Upper lobe of right lung (tissue), 1 donor: ENCODE measurements at regions not wholly inside any gene's neighbourhood (a gene's known extent, or its start where the extent isn't known, plus 50 kb on each side); places are given as distances from the start of the nearest gene placed in this dataset.

Source experiments
- ATAC-seq: fragments of 200-7000 bp; cut with Tn5 transposase; one replicate; pipeline ENCODE4 v1.9.1; 2020; ENCODE audit warnings: mild to moderate bottlenecking, moderate library complexity
- DNase-seq: peaks from one replicate; pipeline ENCODE4 v3.0.0-alpha.2; 2020
- H3K27ac ChIP-seq: fragments of 200-600 bp; one replicate; pipeline ENCODE4 v1.8.0; 2022
- H3K27me3 ChIP-seq: fragments of 200-600 bp; one replicate; pipeline ENCODE4 v1.8.0; 2022; ENCODE audit warnings: mild to moderate bottlenecking
- H3K36me3 ChIP-seq: fragments of 200-600 bp; one replicate; pipeline ENCODE4 v1.8.0; 2022
- H3K4me1 ChIP-seq: fragments of 200-600 bp; one replicate; pipeline ENCODE4 v1.8.0; 2022
- H3K4me3 ChIP-seq: fragments of 200-600 bp; one replicate; pipeline ENCODE4 v1.8.0; 2022; ENCODE audit warnings: mild to moderate bottlenecking
- H3K9me3 ChIP-seq: fragments of 200-600 bp; one replicate; pipeline ENCODE4 v1.8.0; 2022
- intact Hi-C: fragments of 100-400 bp; cut with DNase I; formaldehyde crosslinking; loops from one replicate; pipeline ENCODE4 v1.11.0; 2022
- TF ChIP-seq, protein P1 (sequence below): fragments of 200-600 bp; IDR thresholded peaks from one replicate; pipeline ENCODE4 v1.8.0; 2022; ENCODE audit warnings: antibody characterized with exemption
- donor health status: DM: no; HTN: yes; CAD: no; lungs with severe emphysema.

DNA sequence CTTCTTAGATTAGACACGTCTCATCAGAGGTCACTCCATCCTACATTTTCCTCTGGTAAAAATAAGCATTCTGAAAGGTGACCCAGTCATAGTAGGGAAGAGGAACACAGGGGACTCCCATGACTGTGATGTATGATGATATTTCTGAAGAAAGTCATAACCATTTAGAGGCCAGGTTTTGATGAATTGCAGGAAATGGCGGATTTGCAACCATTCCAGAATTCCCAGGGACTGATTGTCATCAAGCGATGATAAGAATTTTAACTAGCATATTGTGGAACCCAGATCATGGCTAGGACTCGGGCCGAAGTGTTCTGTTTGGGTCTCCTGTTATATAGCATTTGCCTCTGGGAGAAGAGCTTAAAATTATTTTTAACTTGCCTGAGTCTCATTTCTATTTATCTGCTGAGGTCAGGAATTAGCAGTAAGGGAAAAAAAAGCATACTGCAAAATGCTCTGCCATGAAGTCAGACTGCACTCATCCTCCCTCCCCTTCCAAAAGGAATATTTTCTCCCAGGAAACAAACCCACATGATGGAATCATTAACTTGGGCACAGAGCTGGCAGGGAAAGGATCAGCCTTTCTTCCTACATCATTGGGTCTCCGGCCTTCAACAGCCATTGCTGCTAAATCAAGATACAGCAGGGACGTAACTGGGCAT lies 286.7 kb downstream of the HLX start:
- TF ChIP-seq, protein P1, sequence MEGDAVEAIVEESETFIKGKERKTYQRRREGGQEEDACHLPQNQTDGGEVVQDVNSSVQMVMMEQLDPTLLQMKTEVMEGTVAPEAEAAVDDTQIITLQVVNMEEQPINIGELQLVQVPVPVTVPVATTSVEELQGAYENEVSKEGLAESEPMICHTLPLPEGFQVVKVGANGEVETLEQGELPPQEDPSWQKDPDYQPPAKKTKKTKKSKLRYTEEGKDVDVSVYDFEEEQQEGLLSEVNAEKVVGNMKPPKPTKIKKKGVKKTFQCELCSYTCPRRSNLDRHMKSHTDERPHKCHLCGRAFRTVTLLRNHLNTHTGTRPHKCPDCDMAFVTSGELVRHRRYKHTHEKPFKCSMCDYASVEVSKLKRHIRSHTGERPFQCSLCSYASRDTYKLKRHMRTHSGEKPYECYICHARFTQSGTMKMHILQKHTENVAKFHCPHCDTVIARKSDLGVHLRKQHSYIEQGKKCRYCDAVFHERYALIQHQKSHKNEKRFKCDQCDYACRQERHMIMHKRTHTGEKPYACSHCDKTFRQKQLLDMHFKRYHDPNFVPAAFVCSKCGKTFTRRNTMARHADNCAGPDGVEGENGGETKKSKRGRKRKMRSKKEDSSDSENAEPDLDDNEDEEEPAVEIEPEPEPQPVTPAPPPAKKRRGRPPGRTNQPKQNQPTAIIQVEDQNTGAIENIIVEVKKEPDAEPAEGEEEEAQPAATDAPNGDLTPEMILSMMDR: no peak
- no peak overlapping the region for H3K4me3 ChIP-seq
- intact Hi-C loops: no loop called here
- H3K9me3 ChIP-seq: no peaks in the 10 kb centered on the region
- H3K4me1 ChIP-seq: peaks cover 13% of the 10 kb centered on the region
- ATAC-seq (no peak), DNase-seq (no peak)
- no peaks in the 10 kb centered on the region for H3K27me3 ChIP-seq
- no peaks in the 10 kb centered on the region for H3K36me3 ChIP-seq
- H3K27ac ChIP-seq: no peak overlapping the region

DNA sequence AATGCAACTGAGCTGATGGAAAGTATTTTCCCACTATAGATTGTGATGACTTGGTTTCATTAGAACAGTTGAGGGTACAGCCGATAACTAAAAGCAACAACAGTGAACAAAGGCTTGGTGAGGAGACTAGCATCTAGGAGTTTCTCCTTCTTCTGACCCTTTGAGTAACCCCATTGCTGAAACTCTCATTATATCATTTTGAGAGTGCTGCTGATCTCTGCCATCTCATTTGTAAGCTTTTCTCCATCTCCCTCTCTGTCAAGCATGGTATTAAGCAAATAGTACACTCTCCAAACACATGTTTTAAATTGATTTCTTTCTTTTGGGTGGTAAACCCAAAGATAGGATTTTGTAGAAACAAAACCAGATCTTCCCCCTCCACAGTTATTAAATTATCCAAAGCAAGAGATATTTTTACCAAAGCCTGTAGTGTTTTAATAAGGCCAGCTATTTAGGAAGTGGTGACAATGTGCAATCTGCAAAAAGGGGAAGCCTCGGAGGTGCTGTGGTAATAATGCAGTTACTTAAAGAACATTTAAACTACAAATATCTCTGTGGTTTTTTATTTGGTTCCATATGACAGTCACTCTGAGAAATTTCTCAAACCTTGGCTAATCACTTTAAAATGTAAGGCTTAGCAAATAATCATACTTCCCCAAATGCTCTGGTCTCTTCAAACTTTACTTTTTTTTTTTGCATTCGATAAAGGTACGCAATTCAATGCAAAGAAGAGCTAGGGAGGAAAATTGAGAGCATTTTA lies 287.5 kb downstream of the HLX start:
- TF ChIP-seq, protein P1: no peak
- ATAC-seq (peak; percentile 75), DNase-seq (no peak)
- Histone ChIP-seq H3K27ac (no peak overlapping the region), H3K4me3 (no peak overlapping the region), H3K9me3 (peaks cover 4% of the 10 kb centered on the region), H3K27me3 (no peaks in the 10 kb centered on the region), H3K36me3 (no peaks in the 10 kb centered on the region), H3K4me1 (peaks cover 13% of the 10 kb centered on the region)
- intact Hi-C loops: no loop called here

GRCh38 chr1:221169447-221169889 lies 290.2 kb downstream of the HLX start:
- Histone ChIP-seq H3K27ac (no peak overlapping the region), H3K9me3 (peaks cover 4% of the 10 kb centered on the region), H3K27me3 (no peaks in the 10 kb centered on the region), H3K4me3 (no peak overlapping the region), H3K36me3 (no peaks in the 10 kb centered on the region), H3K4me1 (peaks cover 13% of the 10 kb centered on the region)
- ATAC-seq (no peak), DNase-seq (no peak)
- TF ChIP-seq, protein P1: no peak
- intact Hi-C loops: no loop called here

- H3K36me3 ChIP-seq: no peaks in the 10 kb centered on the region
- intact Hi-C loops: no loop called here
- H3K4me1 ChIP-seq: peaks cover 13% of the 10 kb centered on the region
- peaks cover 4% of the 10 kb centered on the region for H3K9me3 ChIP-seq
- no peak overlapping the region for H3K27ac ChIP-seq
- no peak overlapping the region for H3K4me3 ChIP-seq
- ATAC-seq (no peak), DNase-seq (no peak)
- TF ChIP-seq, protein P1: no peak
- no peaks in the 10 kb centered on the region for H3K27me3 ChIP-seq
Measured at GRCh38 chr1:221170171-221170570, 290.9 kb downstream of the HLX start.

- Histone ChIP-seq H3K36me3 (no peaks in the 10 kb centered on the region), H3K27me3 (no peaks in the 10 kb centered on the region), H3K9me3 (peaks cover 4% of the 10 kb centered on the region), H3K27ac (no peak overlapping the region), H3K4me3 (no peak overlapping the region), H3K4me1 (no peaks in the 10 kb centered on the region)
- no peak for ATAC-seq
- no peak for DNase-seq
- TF ChIP-seq, protein P1: no peak
- intact Hi-C loops: no loop called here
Measured at GRCh38 chr1:221171768-221172167, 292.5 kb downstream of the HLX start.
